ENCODE measurements at regions not wholly inside any gene's neighbourhood (a gene's known extent, or its start where the extent isn't known, plus 50 kb on each side); places are given as distances from the start of the nearest gene placed in this dataset.

GRCh38 chr10:110356628-110357245 lies 52.0 kb upstream of the SMNDC1 start (continued):
- TF ChIP-seq CUX1 (IDR thresholded peaks at IDR 0.05; ENCODE audit: insufficient replicate concordance, low read depth, low read length) (peak; percentile 84), PKNOX1 (IDR thresholded peaks at IDR 0.05) (peak; percentile 56), BCL3 (IDR thresholded peaks at IDR 0.05; ENCODE audit: borderline replicate concordance, insufficient read depth, low read depth, low read length, poor library complexity, severe bottlenecking) (peak; percentile 97), SMC3 (IDR thresholded peaks at IDR 0.05; ENCODE audit: borderline replicate concordance, low read length) (peak; percentile 31; the same call in 1 of the 2 replicates), E2F8 (IDR thresholded peaks at IDR 0.05; ENCODE audit: low read depth, partially characterized antibody) (peak; percentile 97), NBN (IDR thresholded peaks at IDR 0.05) (peak; percentile 99), MYB (IDR thresholded peaks at IDR 0.05; ENCODE audit: borderline replicate concordance, low read depth, low read length) (peak; percentile 94), DPF2 (IDR thresholded peaks at IDR 0.05) (peak; percentile 100), LARP7 (IDR thresholded peaks at IDR 0.05) (peak; percentile 54; the same call in 1 of the 2 replicates), MLLT1 (IDR thresholded peaks at IDR 0.05) (peak; percentile 88), BCL11A (IDR thresholded peaks at IDR 0.05; ENCODE audit: low read depth, low read length) (peak; percentile 100), ZBED1 (IDR thresholded peaks at IDR 0.05; ENCODE audit: borderline replicate concordance) (peak; percentile 99), HDAC2 (IDR thresholded peaks at IDR 0.05) (no peak), ZBTB11 (CRISPR knock-in tag; IDR thresholded peaks at IDR 0.05) (no peak)
